Activated T-helper 2 cell treated with anti-CD3 and anti-CD28 coated beads, Interferon-gamma antibody, Interleukin-2, Interleukin-4, amounts not matched to agents 10 μg/mL and 5 μg/mL and 100 μg/mL, durations not matched to agents 14 hours and 24 hours and 36 hours (primary cell): ENCODE measurements at regions not wholly inside any gene's neighbourhood (a gene's known extent, or its start where the extent isn't known, plus 50 kb on each side); places are given as distances from the start of the nearest gene placed in this dataset.
"Not testable (repeated sequence)": the region's sequence is repeated elsewhere in the genome, so short reads cannot be mapped to it uniquely, and the experiment has no call there.

Experiments used
- DNase-seq: peaks from one replicate; pipeline ENCODE4 v3.0.0; 2021; ENCODE audit warnings: low spot score
- H3K27ac Mint-ChIP-seq: one replicate; pipeline ENCODE4 v1.8.0; 2021; ENCODE audit warnings: mixed read lengths
- H3K27me3 Mint-ChIP-seq: one replicate; pipeline ENCODE4 v1.8.0; 2021; ENCODE audit warnings: low read depth, mixed read lengths
- H3K36me3 Mint-ChIP-seq: one replicate; pipeline ENCODE4 v1.8.0; 2021; ENCODE audit warnings: low read depth, mixed read lengths
- H3K4me1 Mint-ChIP-seq: one replicate; pipeline ENCODE4 v1.8.0; 2021; ENCODE audit warnings: low read depth, mixed read lengths
- H3K4me3 Mint-ChIP-seq: one replicate; pipeline ENCODE4 v1.8.0; 2021; ENCODE audit warnings: low read depth, mild to moderate bottlenecking, moderate library complexity, mixed read lengths
- H3K9me3 Mint-ChIP-seq: one replicate; pipeline ENCODE4 v1.8.0; 2021; ENCODE audit warnings: mixed read lengths
- intact Hi-C: fragments of 100-400 bp; cut with micrococcal nuclease; formaldehyde crosslinking; loops from one replicate; pipeline ENCODE4 v1.15.1; 2023

- intact Hi-C loops = no loop called here
- H3K27me3 Mint-ChIP-seq = no peaks in the 10 kb centered on the region
- no peaks in the 10 kb centered on the region for H3K36me3 Mint-ChIP-seq
- no peak overlapping the region for H3K4me3 Mint-ChIP-seq
- no peaks in the 10 kb centered on the region for H3K9me3 Mint-ChIP-seq
- H3K4me1 Mint-ChIP-seq = no peaks in the 10 kb centered on the region
- no peak overlapping the region for H3K27ac Mint-ChIP-seq
- DNase-seq = no peak
Measured at GRCh38 chr11:82523141-82523540, 210.5 kb downstream of the FAM181B start.

GRCh38 chr11:82521427-82521826 lies 212.2 kb downstream of the FAM181B start:
- intact Hi-C loops = no loop called here
- no peak for DNase-seq
- H3K4me3 Mint-ChIP-seq = no peak overlapping the region
- no peaks in the 10 kb centered on the region for H3K9me3 Mint-ChIP-seq
- H3K27me3 Mint-ChIP-seq = no peaks in the 10 kb centered on the region
- no peaks in the 10 kb centered on the region for H3K4me1 Mint-ChIP-seq
- no peak overlapping the region for H3K27ac Mint-ChIP-seq
- H3K36me3 Mint-ChIP-seq = no peaks in the 10 kb centered on the region

- no peak overlapping the region for H3K4me3 Mint-ChIP-seq
- no peaks in the 10 kb centered on the region for H3K36me3 Mint-ChIP-seq
- DNase-seq = no peak
- no peaks in the 10 kb centered on the region for H3K4me1 Mint-ChIP-seq
- H3K27ac Mint-ChIP-seq = no peak overlapping the region
- H3K9me3 Mint-ChIP-seq = no peaks in the 10 kb centered on the region
- intact Hi-C loops = no loop called here
- no peaks in the 10 kb centered on the region for H3K27me3 Mint-ChIP-seq
Measured at GRCh38 chr11:82507288-82507687, 226.4 kb downstream of the FAM181B start.

DNA sequence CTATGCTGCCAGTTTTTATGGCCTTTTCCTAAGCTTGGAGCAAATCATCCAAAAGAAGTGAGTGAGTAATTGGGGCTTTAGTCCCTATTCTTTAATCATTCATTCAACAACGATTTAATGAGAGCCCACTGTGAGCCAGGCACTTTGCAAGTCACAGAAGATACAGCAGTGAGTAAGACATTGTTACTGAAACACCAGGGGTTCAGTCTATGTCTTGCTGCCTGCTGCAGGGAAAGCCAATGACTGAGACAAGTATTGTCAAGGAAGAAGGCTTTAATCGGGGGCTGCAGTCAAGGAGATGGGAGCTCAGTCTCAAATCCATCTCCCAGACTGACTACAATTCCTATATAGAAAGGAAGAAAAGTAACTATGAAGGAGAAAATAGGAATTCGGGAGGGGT lies 228.3 kb downstream of the FAM181B start:
- intact Hi-C loops = no loop called here
- H3K36me3 Mint-ChIP-seq = no peaks in the 10 kb centered on the region
- no peak overlapping the region for H3K27ac Mint-ChIP-seq
- H3K4me3 Mint-ChIP-seq = no peak overlapping the region
- H3K9me3 Mint-ChIP-seq = no peaks in the 10 kb centered on the region
- DNase-seq = no peak
- no peaks in the 10 kb centered on the region for H3K27me3 Mint-ChIP-seq
- no peaks in the 10 kb centered on the region for H3K4me1 Mint-ChIP-seq

DNA sequence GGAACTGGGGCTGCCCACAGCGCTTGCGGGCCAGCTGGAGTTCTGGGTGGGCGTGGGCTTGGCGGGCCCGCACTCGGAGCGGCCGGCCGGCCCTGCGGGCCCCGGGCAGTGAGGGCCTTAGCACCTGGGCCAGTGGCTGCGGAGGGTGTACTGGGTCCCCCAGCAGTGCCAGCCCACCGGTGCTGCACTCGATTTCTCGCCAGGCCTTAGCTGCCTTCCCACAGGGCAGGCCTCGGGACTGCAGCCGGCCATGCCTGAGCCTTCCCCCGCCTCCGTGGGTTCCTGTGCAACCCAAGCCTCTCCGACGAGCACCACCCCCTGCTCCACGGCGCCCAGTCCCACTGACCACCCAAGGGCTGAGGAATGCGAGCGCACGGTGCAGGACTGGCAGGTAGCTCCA lies 232.5 kb downstream of the FAM181B start:
- H3K27me3 Mint-ChIP-seq, H3K4me1 Mint-ChIP-seq: not testable (repeated sequence)

GRCh38 chr11:82494988-82495432 lies 238.7 kb downstream of the FAM181B start:
- Mint-ChIP-seq H3K27ac (no peak overlapping the region), H3K27me3 (no peaks in the 10 kb centered on the region), H3K4me1 (no peaks in the 10 kb centered on the region), H3K36me3 (no peaks in the 10 kb centered on the region), H3K9me3 (no peaks in the 10 kb centered on the region), H3K4me3 (no peak overlapping the region)
- intact Hi-C loops = no loop called here
- no peak for DNase-seq

More for the DNA sequence above, 232.5 kb downstream of the FAM181B start:
- intact Hi-C loops, H3K27ac Mint-ChIP-seq, H3K36me3 Mint-ChIP-seq, H3K4me3 Mint-ChIP-seq, H3K9me3 Mint-ChIP-seq, DNase-seq: not testable (repeated sequence)

DNA sequence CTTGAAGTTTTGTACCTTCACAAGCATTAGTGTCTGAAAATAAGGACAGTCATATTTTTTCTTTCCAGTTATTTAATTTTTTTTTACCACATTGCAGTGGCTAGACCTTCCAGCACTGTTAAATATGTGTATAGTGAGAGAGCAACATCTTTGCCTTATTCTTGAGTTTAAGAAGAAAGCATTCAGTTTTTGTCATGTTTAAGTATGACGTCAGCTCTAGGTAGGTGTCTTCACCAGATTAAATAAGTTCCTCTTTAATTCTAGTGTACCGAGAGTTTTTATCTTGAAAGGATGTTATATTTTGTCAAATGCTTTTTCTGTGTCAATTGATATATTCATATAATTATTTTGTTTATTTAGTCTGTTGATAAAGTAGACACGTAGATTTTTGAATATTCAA lies 258.8 kb downstream of the FAM181B start:
- Mint-ChIP-seq H3K27me3 (no peaks in the 10 kb centered on the region), H3K36me3 (no peaks in the 10 kb centered on the region), H3K9me3 (no peaks in the 10 kb centered on the region), H3K4me1 (no peaks in the 10 kb centered on the region), H3K4me3 (no peak overlapping the region), H3K27ac (no peak overlapping the region)
- DNase-seq = no peak
- intact Hi-C loops = no loop called here

DNA sequence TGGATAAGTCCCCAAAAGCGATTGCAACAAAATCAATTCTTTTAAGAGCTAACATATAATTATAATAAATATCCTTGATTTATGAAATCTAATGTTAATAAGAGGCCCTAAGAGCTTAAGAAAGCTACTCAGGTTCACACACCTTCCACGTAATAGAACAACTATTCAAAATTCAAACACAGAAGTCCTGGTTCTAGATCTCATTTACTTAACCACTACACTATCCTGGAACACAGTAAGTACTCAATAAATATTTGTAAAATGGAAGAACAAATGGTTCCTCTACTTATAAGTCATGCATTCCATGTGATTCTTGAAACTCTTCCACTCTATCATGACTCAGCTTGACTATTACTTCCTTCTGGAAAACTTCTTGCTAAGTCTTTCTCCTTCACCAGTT lies 268.2 kb downstream of the FAM181B start:
- Mint-ChIP-seq H3K4me1 (no peaks in the 10 kb centered on the region), H3K4me3 (no peak overlapping the region), H3K36me3 (no peaks in the 10 kb centered on the region), H3K27ac (no peak overlapping the region), H3K9me3 (no peaks in the 10 kb centered on the region), H3K27me3 (no peaks in the 10 kb centered on the region)
- DNase-seq = no peak
- intact Hi-C loops = no loop called here

DNA sequence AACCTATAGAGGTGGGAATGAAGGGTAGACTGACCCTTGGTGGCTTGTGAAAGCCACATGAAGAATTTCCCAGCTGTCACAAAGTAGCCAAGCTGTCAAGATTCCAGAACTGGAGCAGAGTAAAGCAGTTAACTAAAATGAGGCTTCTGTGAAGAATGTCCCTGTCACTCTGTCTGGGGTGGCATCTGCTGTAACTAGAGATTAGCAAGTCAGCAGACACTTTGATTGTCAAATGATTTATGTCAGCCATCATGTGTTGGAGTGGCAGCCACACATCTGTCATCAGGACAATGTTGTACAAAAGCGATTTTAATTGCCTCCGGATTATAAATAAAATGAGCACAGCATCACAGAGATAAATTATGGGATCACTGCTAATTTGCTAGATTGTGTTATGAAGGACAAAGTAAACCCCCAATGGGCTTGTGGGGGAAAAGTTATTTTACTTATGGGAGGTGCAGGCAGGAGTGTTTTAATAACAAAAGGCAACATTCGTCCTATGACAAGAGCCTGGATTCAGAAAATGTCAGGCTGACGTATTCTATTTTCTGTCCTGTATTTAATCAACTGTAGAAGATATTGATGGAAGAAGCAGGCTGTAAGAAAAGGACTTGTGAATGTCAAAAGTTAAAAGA lies 270.9 kb downstream of the FAM181B start:
- Mint-ChIP-seq H3K4me3 (no peak overlapping the region), H3K27me3 (no peaks in the 10 kb centered on the region), H3K36me3 (no peaks in the 10 kb centered on the region), H3K9me3 (no peaks in the 10 kb centered on the region), H3K4me1 (no peaks in the 10 kb centered on the region), H3K27ac (no peak overlapping the region)
- intact Hi-C loops = no loop called here
- DNase-seq = no peak

DNA sequence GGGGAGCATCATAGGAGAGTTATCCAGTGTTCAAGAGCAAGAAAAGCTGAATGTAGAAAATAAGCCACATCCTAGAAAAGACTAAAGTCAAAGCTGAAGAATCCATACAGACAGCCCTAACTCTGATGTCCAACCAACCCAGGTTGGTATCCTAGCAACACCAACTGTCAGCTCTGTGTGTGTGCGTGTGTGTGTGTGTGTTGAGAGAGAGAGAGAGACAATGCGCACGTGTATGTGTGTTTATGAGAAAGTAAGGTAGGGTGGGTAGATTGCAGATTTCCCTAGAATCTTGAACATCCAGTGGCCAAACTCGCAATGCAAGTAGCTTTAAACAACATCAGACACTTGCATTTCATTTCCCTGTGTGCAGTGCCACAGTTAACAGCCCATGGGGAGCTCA lies 274.9 kb downstream of the FAM181B start:
- H3K9me3 Mint-ChIP-seq = no peaks in the 10 kb centered on the region
- H3K27me3 Mint-ChIP-seq = no peaks in the 10 kb centered on the region
- no peaks in the 10 kb centered on the region for H3K4me1 Mint-ChIP-seq
- intact Hi-C loops = no loop called here
- no peak for DNase-seq
- H3K27ac Mint-ChIP-seq = no peak overlapping the region
- no peaks in the 10 kb centered on the region for H3K36me3 Mint-ChIP-seq
- H3K4me3 Mint-ChIP-seq = no peak overlapping the region

DNA sequence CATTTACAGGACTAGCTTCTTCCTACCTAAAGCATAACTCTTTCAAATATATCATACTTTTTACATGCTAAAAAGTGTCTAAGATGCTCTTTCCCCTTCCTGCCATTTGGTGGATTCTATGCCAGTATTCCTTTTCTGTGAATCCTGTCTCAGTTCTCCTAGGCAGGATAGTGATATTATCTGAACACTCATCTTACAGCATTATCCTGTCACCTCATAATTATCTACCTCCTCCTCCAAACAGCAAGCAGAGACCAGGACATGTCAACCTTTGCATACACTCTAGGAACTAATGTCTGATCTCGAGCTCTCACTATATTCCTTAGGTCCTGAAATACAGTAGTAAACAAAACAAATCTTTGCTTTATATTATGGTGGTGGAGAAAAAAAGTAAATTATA lies 275.5 kb downstream of the FAM181B start:
- no peaks in the 10 kb centered on the region for H3K36me3 Mint-ChIP-seq
- H3K27me3 Mint-ChIP-seq = no peaks in the 10 kb centered on the region
- no peaks in the 10 kb centered on the region for H3K4me1 Mint-ChIP-seq
- H3K9me3 Mint-ChIP-seq = no peaks in the 10 kb centered on the region
- H3K27ac Mint-ChIP-seq = no peak overlapping the region
- no peak for DNase-seq
- intact Hi-C loops = no loop called here
- no peak overlapping the region for H3K4me3 Mint-ChIP-seq

DNA sequence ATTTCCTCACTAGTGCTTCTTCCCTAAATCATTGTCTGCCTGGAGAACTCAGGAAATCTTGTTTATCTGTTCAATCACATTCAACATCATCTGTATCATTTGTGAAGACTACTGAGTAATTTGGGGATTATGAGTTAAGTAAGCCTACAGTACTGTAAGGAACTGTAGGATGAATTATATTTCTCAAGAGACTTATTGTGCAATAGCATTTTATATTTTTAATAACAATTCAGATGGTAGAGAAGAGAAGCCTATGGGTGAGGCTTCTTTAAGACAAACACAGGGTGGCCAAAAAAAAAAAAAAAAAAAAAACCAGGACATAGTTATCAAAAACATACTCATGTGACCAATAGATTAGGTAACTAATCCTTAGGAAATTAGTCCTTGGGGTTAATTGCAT lies 282.7 kb downstream of the FAM181B start:
- no peaks in the 10 kb centered on the region for H3K9me3 Mint-ChIP-seq
- intact Hi-C loops = no loop called here
- no peak overlapping the region for H3K27ac Mint-ChIP-seq
- no peak for DNase-seq
- no peaks in the 10 kb centered on the region for H3K27me3 Mint-ChIP-seq
- H3K36me3 Mint-ChIP-seq = no peaks in the 10 kb centered on the region
- H3K4me3 Mint-ChIP-seq = no peak overlapping the region
- no peaks in the 10 kb centered on the region for H3K4me1 Mint-ChIP-seq

GRCh38 chr11:82406611-82407010 lies 327.1 kb downstream of the FAM181B start:
- H3K27ac Mint-ChIP-seq = no peak overlapping the region
- H3K4me1 Mint-ChIP-seq = no peaks in the 10 kb centered on the region
- intact Hi-C loops = no loop called here
- peaks cover 2% of the 10 kb centered on the region for H3K9me3 Mint-ChIP-seq
- no peak overlapping the region for H3K4me3 Mint-ChIP-seq
- no peaks in the 10 kb centered on the region for H3K36me3 Mint-ChIP-seq
- DNase-seq = no peak
- no peaks in the 10 kb centered on the region for H3K27me3 Mint-ChIP-seq

GRCh38 chr11:82405421-82405820 lies 328.2 kb downstream of the FAM181B start:
- DNase-seq = no peak
- no peaks in the 10 kb centered on the region for H3K9me3 Mint-ChIP-seq
- H3K27me3 Mint-ChIP-seq = no peaks in the 10 kb centered on the region
- no peaks in the 10 kb centered on the region for H3K36me3 Mint-ChIP-seq
- intact Hi-C loops = no loop called here
- no peaks in the 10 kb centered on the region for H3K4me1 Mint-ChIP-seq
- no peak overlapping the region for H3K27ac Mint-ChIP-seq
- no peak overlapping the region for H3K4me3 Mint-ChIP-seq
